ENCODE measurements at regions not wholly inside any gene's neighbourhood (a gene's known extent, or its start where the extent isn't known, plus 50 kb on each side); places are given as distances from the start of the nearest gene placed in this dataset.
A peak's percentile ranks its signal among the peaks of the same experiment; 100 is the strongest.

GRCh38 chr13:27847669-27848068, 55.4 kb downstream of the GSX1 start:
- peaks cover 0 to 7% (median 0%) of the 10 kb centered on the region in 3 donors for H3K27me3 ChIP-seq (ENCODE audit: control insufficient read depth in 3 of 3, insufficient read depth in 3 of 3, low read length in 3 of 3)
- FAIRE-seq = no peak
- H3K36me3 ChIP-seq (ENCODE audit: control insufficient read depth in 3 of 3, insufficient read depth in 2 of 3, low read depth in 1 of 3, low read length in 3 of 3) = no peaks in the 10 kb centered on the region
- H3K9me3 ChIP-seq (ENCODE audit: control insufficient read depth in 2 of 2, insufficient read depth in 1 of 2, low read depth in 1 of 2, low read length in 1 of 2) = peaks cover 0 to 4% of the 10 kb centered on the region in 2 donors
- WGBS, 3 donors = 65 to 83% (median 73%) methylated on average over 3 of the region's 3 CpGs
- H3K4me3 ChIP-seq (ENCODE audit: low read depth in 1 of 3, low read length in 3 of 3) = no peak overlapping the region
- H3K4me1 ChIP-seq (ENCODE audit: control insufficient read depth in 3 of 3, insufficient read depth in 2 of 3, low read depth in 1 of 3, low read length in 2 of 3) = peaks cover 0 to 21% (median 3%) of the 10 kb centered on the region in 3 donors
- H3K27ac ChIP-seq (ENCODE audit: low read depth in 1 of 3, low read length in 2 of 3) = no peak overlapping the region
- DNase-seq = no peak

GRCh38 chr13:27851096-27851850, 59.0 kb downstream of the GSX1 start:
- Histone ChIP-seq H3K9me3 (ENCODE audit: control insufficient read depth in 2 of 2, insufficient read depth in 1 of 2, low read depth in 1 of 2, low read length in 1 of 2) (peaks cover 0 to 4% of the 10 kb centered on the region in 2 donors), H3K36me3 (ENCODE audit: control insufficient read depth in 3 of 3, insufficient read depth in 2 of 3, low read depth in 1 of 3, low read length in 3 of 3) (no peaks in the 10 kb centered on the region), H3K27me3 (ENCODE audit: control insufficient read depth in 3 of 3, insufficient read depth in 3 of 3, low read length in 3 of 3) (peaks cover 0 to 12% (median 0%) of the 10 kb centered on the region in 3 donors), H3K4me3 (ENCODE audit: low read depth in 1 of 3, low read length in 3 of 3) (peak overlapping the region in 1 of 3 donors; percentile 5), H3K27ac (ENCODE audit: low read depth in 1 of 3, low read length in 2 of 3) (peak overlapping the region; percentile 77 to 84 (median 77)), H3K4me1 (ENCODE audit: control insufficient read depth in 3 of 3, insufficient read depth in 2 of 3, low read depth in 1 of 3, low read length in 2 of 3) (peaks cover 0 to 34% (median 12%) of the 10 kb centered on the region in 3 donors)
- FAIRE-seq (peak; percentile 30), DNase-seq (peak; percentile 94 to 98)
- 10 to 45% (median 32%) methylated on average over 18 of the region's 18 CpGs for WGBS, 3 donors

- Histone ChIP-seq H3K36me3 (ENCODE audit: control insufficient read depth in 3 of 3, insufficient read depth in 2 of 3, low read depth in 1 of 3, low read length in 3 of 3) (no peaks in the 10 kb centered on the region), H3K9me3 (ENCODE audit: control insufficient read depth in 2 of 2, insufficient read depth in 1 of 2, low read depth in 1 of 2, low read length in 1 of 2) (peaks cover 0 to 4% of the 10 kb centered on the region in 2 donors), H3K4me1 (ENCODE audit: control insufficient read depth in 3 of 3, insufficient read depth in 2 of 3, low read depth in 1 of 3, low read length in 2 of 3) (peaks cover 0 to 34% (median 12%) of the 10 kb centered on the region in 3 donors), H3K27me3 (ENCODE audit: control insufficient read depth in 3 of 3, insufficient read depth in 3 of 3, low read length in 3 of 3) (peaks cover 0 to 16% (median 0%) of the 10 kb centered on the region in 3 donors), H3K27ac (ENCODE audit: low read depth in 1 of 3, low read length in 2 of 3) (peak overlapping the region in 2 of 3 donors; percentile 58 to 77), H3K4me3 (ENCODE audit: low read depth in 1 of 3, low read length in 3 of 3) (no peak overlapping the region)
- FAIRE-seq (no peak), DNase-seq (no peak)
- WGBS, 3 donors = 51 to 53% (median 53%) methylated on average over 5 of the region's 5 CpGs
Measured at GRCh38 chr13:27852491-27852890, 60.2 kb downstream of the GSX1 start.

- peak; percentile 76 to 88 for DNase-seq
- Histone ChIP-seq H3K9me3 (ENCODE audit: control insufficient read depth in 2 of 2, insufficient read depth in 1 of 2, low read depth in 1 of 2, low read length in 1 of 2) (peaks cover 0 to 4% of the 10 kb centered on the region in 2 donors), H3K36me3 (ENCODE audit: control insufficient read depth in 3 of 3, insufficient read depth in 2 of 3, low read depth in 1 of 3, low read length in 3 of 3) (no peaks in the 10 kb centered on the region), H3K27ac (ENCODE audit: low read depth in 1 of 3, low read length in 2 of 3) (peak overlapping the region in 2 of 3 donors; percentile 58 to 65), H3K4me1 (ENCODE audit: control insufficient read depth in 3 of 3, insufficient read depth in 2 of 3, low read depth in 1 of 3, low read length in 2 of 3) (peaks cover 0 to 30% (median 12%) of the 10 kb centered on the region in 3 donors), H3K27me3 (ENCODE audit: control insufficient read depth in 3 of 3, insufficient read depth in 3 of 3, low read length in 3 of 3) (peaks cover 0 to 14% (median 0%) of the 10 kb centered on the region in 3 donors), H3K4me3 (ENCODE audit: low read depth in 1 of 3, low read length in 3 of 3) (no peak overlapping the region)
- no peak for FAIRE-seq
- 9 to 46% (median 33%) methylated on average over 10 of the region's 10 CpGs for WGBS, 3 donors
Measured at GRCh38 chr13:27853335-27853734, 61.1 kb downstream of the GSX1 start.

GRCh38 chr13:27853861-27854260, 61.6 kb downstream of the GSX1 start:
- 72 to 83% (median 73%) methylated on average over 7 of the region's 7 CpGs for WGBS, 3 donors
- peak overlapping the region in 1 of 3 donors; percentile 33 for H3K27ac ChIP-seq (ENCODE audit: low read depth in 1 of 3, low read length in 2 of 3)
- H3K4me1 ChIP-seq (ENCODE audit: control insufficient read depth in 3 of 3, insufficient read depth in 2 of 3, low read depth in 1 of 3, low read length in 2 of 3) = peaks cover 0 to 30% (median 12%) of the 10 kb centered on the region in 3 donors
- peaks cover 0 to 4% of the 10 kb centered on the region in 2 donors for H3K9me3 ChIP-seq (ENCODE audit: control insufficient read depth in 2 of 2, insufficient read depth in 1 of 2, low read depth in 1 of 2, low read length in 1 of 2)
- no peak for FAIRE-seq
- no peak for DNase-seq
- peaks cover 0 to 10% (median 0%) of the 10 kb centered on the region in 3 donors for H3K27me3 ChIP-seq (ENCODE audit: control insufficient read depth in 3 of 3, insufficient read depth in 3 of 3, low read length in 3 of 3)
- H3K36me3 ChIP-seq (ENCODE audit: control insufficient read depth in 3 of 3, insufficient read depth in 2 of 3, low read depth in 1 of 3, low read length in 3 of 3) = no peaks in the 10 kb centered on the region
- H3K4me3 ChIP-seq (ENCODE audit: low read depth in 1 of 3, low read length in 3 of 3) = no peak overlapping the region

GRCh38 chr13:27854606-27855005, 62.3 kb downstream of the GSX1 start:
- H3K9me3 ChIP-seq (ENCODE audit: control insufficient read depth in 2 of 2, insufficient read depth in 1 of 2, low read depth in 1 of 2, low read length in 1 of 2) = peaks cover 0 to 4% of the 10 kb centered on the region in 2 donors
- DNase-seq = peak in 1 of 2 donors; percentile 52
- H3K27me3 ChIP-seq (ENCODE audit: control insufficient read depth in 3 of 3, insufficient read depth in 3 of 3, low read length in 3 of 3) = peaks cover 0 to 9% (median 0%) of the 10 kb centered on the region in 3 donors
- H3K27ac ChIP-seq (ENCODE audit: low read depth in 1 of 3, low read length in 2 of 3) = no peak overlapping the region
- no peaks in the 10 kb centered on the region for H3K36me3 ChIP-seq (ENCODE audit: control insufficient read depth in 3 of 3, insufficient read depth in 2 of 3, low read depth in 1 of 3, low read length in 3 of 3)
- FAIRE-seq = no peak
- H3K4me3 ChIP-seq (ENCODE audit: low read depth in 1 of 3, low read length in 3 of 3) = no peak overlapping the region
- peaks cover 0 to 30% (median 12%) of the 10 kb centered on the region in 3 donors for H3K4me1 ChIP-seq (ENCODE audit: control insufficient read depth in 3 of 3, insufficient read depth in 2 of 3, low read depth in 1 of 3, low read length in 2 of 3)
- WGBS, 3 donors = 60 to 64% (median 61%) methylated on average over 1 of the region's 1 CpG

GRCh38 chr13:27855381-27855780, 63.1 kb downstream of the GSX1 start:
- no peak for FAIRE-seq

GRCh38 chr13:27857282-27857681, 62.5 kb upstream of the PDX1 start:
- Histone ChIP-seq H3K27ac (ENCODE audit: low read depth in 1 of 3, low read length in 2 of 3) (no peak overlapping the region), H3K36me3 (ENCODE audit: control insufficient read depth in 3 of 3, insufficient read depth in 2 of 3, low read depth in 1 of 3, low read length in 3 of 3) (no peaks in the 10 kb centered on the region), H3K4me3 (ENCODE audit: low read depth in 1 of 3, low read length in 3 of 3) (no peak overlapping the region), H3K27me3 (ENCODE audit: control insufficient read depth in 3 of 3, insufficient read depth in 3 of 3, low read length in 3 of 3) (peaks cover 0 to 9% (median 2%) of the 10 kb centered on the region in 3 donors), H3K4me1 (ENCODE audit: control insufficient read depth in 3 of 3, insufficient read depth in 2 of 3, low read depth in 1 of 3, low read length in 2 of 3) (peaks cover 0 to 17% (median 9%) of the 10 kb centered on the region in 3 donors), H3K9me3 (ENCODE audit: control insufficient read depth in 2 of 2, insufficient read depth in 1 of 2, low read depth in 1 of 2, low read length in 1 of 2) (peaks cover 0 to under 1% of the 10 kb centered on the region in 2 donors)
- WGBS, 3 donors = 11 to 50% (median 22%) methylated on average over 9 to 10 of the region's 10 CpGs
- FAIRE-seq (no peak), DNase-seq (peak; percentile 41 to 71)

More at GRCh38 chr13:27855381-27855780, 63.1 kb downstream of the GSX1 start:
- Histone ChIP-seq H3K27ac (ENCODE audit: low read depth in 1 of 3, low read length in 2 of 3) (no peak overlapping the region), H3K27me3 (ENCODE audit: control insufficient read depth in 3 of 3, insufficient read depth in 3 of 3, low read length in 3 of 3) (peaks cover 0 to 9% (median 0%) of the 10 kb centered on the region in 3 donors), H3K36me3 (ENCODE audit: control insufficient read depth in 3 of 3, insufficient read depth in 2 of 3, low read depth in 1 of 3, low read length in 3 of 3) (no peaks in the 10 kb centered on the region), H3K4me3 (ENCODE audit: low read depth in 1 of 3, low read length in 3 of 3) (no peak overlapping the region), H3K4me1 (ENCODE audit: control insufficient read depth in 3 of 3, insufficient read depth in 2 of 3, low read depth in 1 of 3, low read length in 2 of 3) (peaks cover 0 to 30% (median 12%) of the 10 kb centered on the region in 3 donors), H3K9me3 (ENCODE audit: control insufficient read depth in 2 of 2, insufficient read depth in 1 of 2, low read depth in 1 of 2, low read length in 1 of 2) (peaks cover 0 to 4% of the 10 kb centered on the region in 2 donors)
- DNase-seq = no peak
- WGBS, 3 donors = 85 to 87% (median 87%) methylated on average over 5 of the region's 5 CpGs

All from small intestine (tissue), 7 donors.